Endodermal cell (in vitro differentiated cells): ENCODE measurements at regions not wholly inside any gene's neighbourhood (a gene's known extent, or its start where the extent isn't known, plus 50 kb on each side); places are given as distances from the start of the nearest gene placed in this dataset.

ENCODE experiments used
- DNase-seq: peaks from one replicate; pipeline ENCODE4 v3.0.0-alpha.2; 2017
- H3K27ac ChIP-seq: 2 replicates; pipeline ENCODE4 v1.5.1; 2013; ENCODE audit warnings: mild to moderate bottlenecking, low read depth, low read length, moderate library complexity
- H3K27me3 ChIP-seq: 2 replicates; pipeline ENCODE4 v1.6.1; 2013; ENCODE audit warnings: mild to moderate bottlenecking, low read length, moderate library complexity; ENCODE audit not compliant: insufficient read depth, control insufficient read depth, poor library complexity, severe bottlenecking
- H3K36me3 ChIP-seq: 2 replicates; pipeline ENCODE4 v1.7.0; 2013; ENCODE audit warnings: mild to moderate bottlenecking, low read length, moderate library complexity; ENCODE audit not compliant: control insufficient read depth, insufficient read depth
- H3K4me1 ChIP-seq: one replicate; pipeline ENCODE4 v1.7.0; 2013; ENCODE audit warnings: low read length; ENCODE audit not compliant: control insufficient read depth, insufficient read depth
- H3K4me3 ChIP-seq: 2 replicates; pipeline ENCODE4 v1.5.1; 2013; ENCODE audit warnings: mild to moderate bottlenecking, low read length, moderate library complexity
- H3K9ac ChIP-seq: 2 replicates; pipeline ENCODE4 v1.6.1; 2013; ENCODE audit warnings: mild to moderate bottlenecking, low read length, moderate library complexity; ENCODE audit not compliant: poor library complexity, severe bottlenecking; ENCODE audit errors: extremely low read depth
- H3K9me3 ChIP-seq: 2 replicates; pipeline ENCODE4 v1.6.1; 2013; ENCODE audit warnings: mild to moderate bottlenecking, low read length, moderate library complexity; ENCODE audit not compliant: control insufficient read depth
- H3K27ac Mint-ChIP-seq: 2 replicates; pipeline ENCODE4 v1.8.0; 2020; ENCODE audit warnings: mixed read lengths
- H3K27me3 Mint-ChIP-seq: 2 replicates; pipeline ENCODE4 v1.8.0; 2021; ENCODE audit warnings: mild to moderate bottlenecking, mixed read lengths; ENCODE audit not compliant: insufficient read depth
- H3K36me3 Mint-ChIP-seq: 2 replicates; pipeline ENCODE4 v1.8.0; 2020; ENCODE audit warnings: low read depth, mixed read lengths
- H3K4me1 Mint-ChIP-seq: 2 replicates; pipeline ENCODE4 v1.8.0; 2020; ENCODE audit warnings: mixed read lengths
- H3K4me3 Mint-ChIP-seq: 2 replicates; pipeline ENCODE4 v1.8.0; 2020; ENCODE audit warnings: mild to moderate bottlenecking, moderate library complexity, mixed read lengths
- H3K9me3 Mint-ChIP-seq: 2 replicates; pipeline ENCODE4 v1.8.0; 2020; ENCODE audit warnings: mild to moderate bottlenecking, mixed read lengths
- WGBS, 2 experiments: methylation state at CpG; one replicate each; pipeline versions ENCODE4 v1.1.5 to v1.1.7; 2013; ENCODE audit warnings: missing lambda C conversion rate in 2 of 2, mixed read lengths in 1 of 2; ENCODE audit not compliant: insufficient coverage in 1 of 2, insufficient read length in 1 of 2; 5-methylcytosine and 5-hydroxymethylcytosine counted together
- TF ChIP-seq, protein P1 (sequence below): fragments of 200-600 bp; sonication (generic); conservative IDR thresholded peaks from 2 replicates; pipeline ENCODE4 v1.5.0; 2021; ENCODE audit warnings: antibody characterized with exemption, mild to moderate bottlenecking

DNA sequence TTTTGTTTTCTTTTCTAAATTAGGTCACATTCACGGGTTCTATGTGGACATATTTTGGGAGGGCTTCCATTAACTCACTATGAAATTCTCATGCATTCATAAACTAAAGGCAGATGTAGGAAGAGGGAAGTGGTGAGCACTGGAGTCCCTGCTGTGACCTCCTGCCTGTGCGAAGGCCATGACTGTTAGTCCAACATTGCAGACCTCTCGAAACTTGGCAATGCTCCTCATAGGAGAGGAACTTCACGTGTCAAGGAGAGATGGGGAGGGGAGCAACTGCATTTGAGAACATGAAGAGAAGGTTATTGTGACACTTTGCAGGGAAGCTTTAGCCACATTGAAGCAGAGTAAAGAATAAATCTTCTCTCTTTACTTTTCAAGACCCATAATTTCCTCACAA, 126.4 kb upstream of the HNMT start:
- WGBS, 2 experiments, result 80 to 90% methylated on average over 1 to 4 of the region's 4 CpGs
- H3K4me1 ChIP-seq, result peaks cover 4% of the 10 kb centered on the region
- H3K36me3 ChIP-seq, result no peaks in the 10 kb centered on the region
- no peak for DNase-seq
- no peaks in the 10 kb centered on the region for H3K27me3 Mint-ChIP-seq
- H3K9me3 Mint-ChIP-seq, result no peaks in the 10 kb centered on the region
- H3K4me3 ChIP-seq, result no peak overlapping the region
- no peak overlapping the region for H3K4me3 Mint-ChIP-seq
- H3K9me3 ChIP-seq, result no peaks in the 10 kb centered on the region
- H3K36me3 Mint-ChIP-seq, result no peaks in the 10 kb centered on the region
- H3K27me3 ChIP-seq, result no peaks in the 10 kb centered on the region
- no peak overlapping the region for H3K9ac ChIP-seq
- H3K4me1 Mint-ChIP-seq, result peaks cover 8% of the 10 kb centered on the region
- peak overlapping the region; percentile 0 for H3K27ac Mint-ChIP-seq
- no peak overlapping the region for H3K27ac ChIP-seq
- TF ChIP-seq, protein P1, sequence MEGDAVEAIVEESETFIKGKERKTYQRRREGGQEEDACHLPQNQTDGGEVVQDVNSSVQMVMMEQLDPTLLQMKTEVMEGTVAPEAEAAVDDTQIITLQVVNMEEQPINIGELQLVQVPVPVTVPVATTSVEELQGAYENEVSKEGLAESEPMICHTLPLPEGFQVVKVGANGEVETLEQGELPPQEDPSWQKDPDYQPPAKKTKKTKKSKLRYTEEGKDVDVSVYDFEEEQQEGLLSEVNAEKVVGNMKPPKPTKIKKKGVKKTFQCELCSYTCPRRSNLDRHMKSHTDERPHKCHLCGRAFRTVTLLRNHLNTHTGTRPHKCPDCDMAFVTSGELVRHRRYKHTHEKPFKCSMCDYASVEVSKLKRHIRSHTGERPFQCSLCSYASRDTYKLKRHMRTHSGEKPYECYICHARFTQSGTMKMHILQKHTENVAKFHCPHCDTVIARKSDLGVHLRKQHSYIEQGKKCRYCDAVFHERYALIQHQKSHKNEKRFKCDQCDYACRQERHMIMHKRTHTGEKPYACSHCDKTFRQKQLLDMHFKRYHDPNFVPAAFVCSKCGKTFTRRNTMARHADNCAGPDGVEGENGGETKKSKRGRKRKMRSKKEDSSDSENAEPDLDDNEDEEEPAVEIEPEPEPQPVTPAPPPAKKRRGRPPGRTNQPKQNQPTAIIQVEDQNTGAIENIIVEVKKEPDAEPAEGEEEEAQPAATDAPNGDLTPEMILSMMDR, result no peak

DNA sequence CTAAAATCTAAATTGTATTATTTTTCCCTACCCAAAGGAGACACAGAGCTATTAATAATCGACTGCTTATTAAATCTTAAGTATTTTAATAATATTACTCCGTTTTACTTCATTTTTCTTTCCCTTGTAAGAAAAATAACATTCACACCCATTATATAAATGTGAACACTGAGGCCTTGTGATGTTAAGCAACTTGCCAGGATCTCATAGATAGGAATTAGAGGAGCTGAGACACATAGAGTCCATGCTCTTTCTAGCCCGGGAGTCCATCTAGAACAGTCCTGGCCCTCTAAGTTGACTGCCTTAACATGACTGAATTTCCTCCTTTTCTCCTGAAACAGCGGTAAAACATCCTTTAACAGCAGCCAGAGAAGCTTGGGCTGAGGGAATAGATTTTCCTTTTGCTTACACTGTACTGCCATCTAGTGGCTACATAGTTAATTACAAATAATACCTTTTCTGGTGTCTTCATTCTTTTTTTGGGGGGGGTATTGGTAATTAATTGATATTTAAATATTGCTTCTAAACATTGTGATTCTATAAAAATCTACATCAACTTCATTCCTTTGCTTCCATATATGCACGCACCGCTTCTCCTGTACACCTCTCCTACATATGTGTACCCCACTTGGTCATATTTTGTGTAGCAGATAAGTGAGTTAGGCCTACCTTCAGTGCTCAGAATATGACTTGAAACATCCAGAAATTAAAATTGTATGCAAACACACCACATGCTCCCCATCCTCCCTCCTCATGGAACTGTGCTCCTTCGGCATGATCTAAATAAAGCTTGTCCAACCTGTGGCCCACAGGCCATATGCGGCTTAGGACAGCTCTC, 125.8 kb upstream of the HNMT start:
- Histone ChIP-seq H3K4me1 (peaks cover 4% of the 10 kb centered on the region), H3K9me3 (no peaks in the 10 kb centered on the region), H3K9ac (no peak overlapping the region), H3K27ac (no peak overlapping the region), H3K4me3 (no peak overlapping the region), H3K36me3 (no peaks in the 10 kb centered on the region), H3K27me3 (no peaks in the 10 kb centered on the region)
- Mint-ChIP-seq H3K4me3 (no peak overlapping the region), H3K9me3 (no peaks in the 10 kb centered on the region), H3K27me3 (no peaks in the 10 kb centered on the region), H3K36me3 (no peaks in the 10 kb centered on the region), H3K27ac (no peak overlapping the region), H3K4me1 (peaks cover 8% of the 10 kb centered on the region)
- no peak for DNase-seq
- 57 to 70% methylated on average over 4 to 6 of the region's 8 CpGs for WGBS, 2 experiments
- TF ChIP-seq, protein P1, result peak; percentile 85

DNA sequence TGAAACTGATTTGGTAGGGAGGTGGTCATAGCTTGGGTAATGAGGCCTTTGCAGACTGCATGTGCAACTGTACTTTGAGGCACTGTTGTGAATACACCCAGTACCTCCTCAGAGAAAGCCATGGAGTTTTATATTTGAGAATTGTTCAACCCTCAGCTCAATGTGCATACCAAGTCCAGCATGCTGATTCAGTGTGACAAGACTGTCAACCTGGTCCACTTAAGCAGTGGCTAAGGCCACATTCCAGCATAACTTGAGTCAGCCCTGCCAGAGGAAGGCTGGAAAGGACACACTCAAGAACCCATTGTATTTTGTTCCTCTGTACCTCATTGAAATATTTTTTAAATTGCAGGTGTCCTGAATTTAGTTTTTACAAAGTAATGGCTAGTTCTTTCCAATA, 121.8 kb upstream of the HNMT start:
- H3K36me3 Mint-ChIP-seq, result no peaks in the 10 kb centered on the region
- DNase-seq, result no peak
- TF ChIP-seq, protein P1, result no peak

More for the DNA sequence above, 121.8 kb upstream of the HNMT start:
- peaks cover 10% of the 10 kb centered on the region for H3K9me3 ChIP-seq
- Mint-ChIP-seq H3K27me3 (no peaks in the 10 kb centered on the region), H3K9me3 (peaks cover 8% of the 10 kb centered on the region), H3K4me1 (peaks cover 8% of the 10 kb centered on the region), H3K27ac (no peak overlapping the region), H3K4me3 (no peak overlapping the region)
- H3K27ac ChIP-seq, result no peak overlapping the region
- no peaks in the 10 kb centered on the region for H3K27me3 ChIP-seq
- H3K36me3 ChIP-seq, result no peaks in the 10 kb centered on the region
- H3K4me3 ChIP-seq, result no peak overlapping the region
- H3K9ac ChIP-seq, result no peak overlapping the region
- peaks cover 4% of the 10 kb centered on the region for H3K4me1 ChIP-seq
